ENCODE measurements at regions not wholly inside any gene's neighbourhood (a gene's known extent, or its start where the extent isn't known, plus 50 kb on each side); places are given as distances from the start of the nearest gene placed in this dataset.

DNA sequence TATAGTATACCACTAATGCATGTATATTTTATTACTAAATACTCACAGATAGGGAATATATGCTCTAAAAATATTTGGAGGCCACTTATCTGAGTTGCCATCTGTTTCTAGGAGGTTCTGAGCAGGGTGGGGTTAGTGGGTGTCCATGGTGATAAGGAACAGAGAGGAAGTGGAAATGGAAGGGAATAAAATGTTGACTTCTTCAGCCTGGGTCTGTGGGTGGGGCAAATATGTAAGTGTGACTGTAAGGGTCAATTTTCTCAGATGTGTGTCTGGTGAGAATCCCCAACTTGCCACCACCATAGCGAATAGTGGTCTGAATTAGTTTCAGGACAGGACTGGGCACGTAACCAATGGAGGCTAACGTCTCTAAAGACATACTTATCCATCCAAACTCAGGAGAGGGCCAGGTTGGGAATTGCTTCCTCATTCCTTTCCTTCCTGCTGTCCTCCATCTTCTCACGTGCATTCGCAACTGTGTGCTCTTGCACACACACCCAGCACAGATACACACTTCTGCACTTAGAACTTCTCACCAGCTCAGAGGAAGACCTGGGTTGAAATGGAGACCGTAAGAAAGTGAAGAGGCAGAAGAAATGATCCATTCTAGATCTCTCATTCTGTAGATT is 54.2 kb upstream of the GZMB start:
- TF ChIP-seq, protein P1, sequence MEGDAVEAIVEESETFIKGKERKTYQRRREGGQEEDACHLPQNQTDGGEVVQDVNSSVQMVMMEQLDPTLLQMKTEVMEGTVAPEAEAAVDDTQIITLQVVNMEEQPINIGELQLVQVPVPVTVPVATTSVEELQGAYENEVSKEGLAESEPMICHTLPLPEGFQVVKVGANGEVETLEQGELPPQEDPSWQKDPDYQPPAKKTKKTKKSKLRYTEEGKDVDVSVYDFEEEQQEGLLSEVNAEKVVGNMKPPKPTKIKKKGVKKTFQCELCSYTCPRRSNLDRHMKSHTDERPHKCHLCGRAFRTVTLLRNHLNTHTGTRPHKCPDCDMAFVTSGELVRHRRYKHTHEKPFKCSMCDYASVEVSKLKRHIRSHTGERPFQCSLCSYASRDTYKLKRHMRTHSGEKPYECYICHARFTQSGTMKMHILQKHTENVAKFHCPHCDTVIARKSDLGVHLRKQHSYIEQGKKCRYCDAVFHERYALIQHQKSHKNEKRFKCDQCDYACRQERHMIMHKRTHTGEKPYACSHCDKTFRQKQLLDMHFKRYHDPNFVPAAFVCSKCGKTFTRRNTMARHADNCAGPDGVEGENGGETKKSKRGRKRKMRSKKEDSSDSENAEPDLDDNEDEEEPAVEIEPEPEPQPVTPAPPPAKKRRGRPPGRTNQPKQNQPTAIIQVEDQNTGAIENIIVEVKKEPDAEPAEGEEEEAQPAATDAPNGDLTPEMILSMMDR (IDR thresholded peaks at IDR 0.05; ENCODE audit: low read depth, low read length) = no peak
- no peak for DNase-seq (ENCODE audit: low read depth in 2 of 2)
- H3K4me3 ChIP-seq (replicated peaks in 1 of 2; ENCODE audit: low read depth in 2 of 2, low read length in 2 of 2) = no peak overlapping the region
